DMS153 treated with DMSO at 0.1 percent for 48 hours (cell line): ENCODE measurements at regions not wholly inside any gene's neighbourhood (a gene's known extent, or its start where the extent isn't known, plus 50 kb on each side); places are given as distances from the start of the nearest gene placed in this dataset.
"Not testable (repeated sequence)": the region's sequence is repeated elsewhere in the genome, so short reads cannot be mapped to it uniquely, and the experiment has no call there.

ENCODE experiments used
- DNase-seq: peaks from one replicate; lab custom pipeline; 2025; ENCODE audit not compliant: unreplicated experiment; lab: John Stamatoyannopoulos, UW

GRCh38 chr2:122528061-122528460, 772.6 kb downstream of the TSN start:
- no peak for DNase-seq

DNA sequence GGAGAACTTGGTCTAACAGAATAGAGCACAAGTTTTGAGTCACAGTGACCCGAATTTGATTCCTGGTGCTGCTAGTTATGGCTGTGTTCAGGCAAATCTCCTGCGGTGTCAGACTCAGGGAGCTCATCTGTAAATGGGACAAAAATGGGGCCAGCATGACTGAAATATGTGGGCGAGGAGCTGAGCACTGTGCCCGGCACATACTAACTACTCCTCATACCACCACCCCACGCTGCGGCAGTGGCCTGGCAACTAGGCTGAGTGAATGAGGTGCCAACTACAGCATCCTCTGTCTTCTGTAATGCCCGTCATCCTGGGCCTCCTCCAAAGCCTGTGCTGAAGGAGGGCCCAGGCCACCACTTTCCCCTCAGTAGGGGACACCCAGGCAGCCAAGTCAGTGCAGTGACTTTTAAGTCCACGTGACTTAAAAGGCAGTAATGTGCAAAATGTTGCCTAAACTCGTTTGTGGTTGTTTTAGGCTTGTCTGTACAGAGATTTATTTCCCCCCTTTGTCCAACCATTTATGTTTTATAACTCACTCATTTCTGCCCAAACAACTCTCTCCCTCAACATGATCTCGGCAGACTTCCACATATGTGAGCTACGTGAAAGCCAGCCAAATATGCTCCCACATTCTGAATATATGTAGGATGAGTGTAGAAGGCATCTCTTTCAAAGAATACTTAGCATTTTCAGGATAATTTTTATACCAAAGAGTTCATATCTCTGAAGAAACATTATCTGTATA, 773.7 kb downstream of the TSN start:
- no peak for DNase-seq

DNA sequence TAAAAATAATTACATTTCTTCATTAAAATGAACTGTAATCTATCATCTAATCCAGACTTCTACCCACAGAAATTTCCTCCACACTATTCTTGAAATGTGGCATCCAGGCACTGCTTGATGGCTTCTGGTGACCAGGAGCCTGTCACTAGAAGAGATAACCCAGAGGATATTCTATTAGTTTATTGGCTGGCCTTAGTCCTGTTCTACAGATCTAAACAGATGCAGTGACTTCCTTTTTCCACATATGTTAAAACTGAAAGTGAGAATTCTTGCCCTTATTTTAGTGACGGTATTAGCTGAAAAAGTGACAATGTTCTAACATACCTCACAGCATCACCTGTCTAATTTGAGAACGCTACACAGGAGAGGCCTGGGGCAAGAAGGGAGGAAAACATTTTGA, 775.4 kb downstream of the TSN start:
- DNase-seq: no peak

DNA sequence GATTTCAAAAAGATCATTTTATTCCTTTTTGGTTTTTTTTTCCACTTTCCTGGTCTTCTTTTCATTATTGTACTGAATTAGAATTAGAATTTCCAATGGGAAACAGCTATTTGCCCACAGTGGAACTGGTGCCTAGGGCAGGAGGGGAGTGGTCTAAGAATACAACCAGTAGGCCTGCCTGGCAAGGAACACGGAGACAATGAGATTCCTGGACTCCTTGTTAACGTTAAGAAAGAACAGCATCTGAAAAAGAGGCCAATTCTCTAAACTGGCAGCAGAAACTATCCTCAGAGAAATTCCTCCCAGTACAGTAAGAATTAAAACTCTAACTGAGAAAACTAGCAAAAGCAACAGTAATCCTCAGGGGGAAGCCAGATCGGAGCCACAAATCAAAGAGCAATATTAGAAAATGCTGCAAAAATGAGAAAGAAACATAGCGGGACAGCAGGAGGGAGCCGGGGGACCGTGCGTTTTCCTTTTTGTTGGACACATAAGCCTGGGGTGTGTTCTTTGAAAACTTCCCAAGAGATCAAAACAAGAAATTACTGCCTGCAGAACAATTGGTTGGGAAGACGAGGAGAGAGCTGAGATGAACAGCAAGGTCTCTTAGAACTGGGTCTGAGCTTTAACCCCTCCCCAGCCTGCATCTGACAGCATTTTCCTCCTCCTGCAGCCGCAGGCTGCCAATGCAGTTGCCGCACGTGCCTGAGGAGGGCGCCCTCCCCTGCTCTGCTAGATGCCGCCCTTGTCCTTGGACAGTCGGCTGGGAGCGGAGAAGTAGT, 776.0 kb downstream of the TSN start:
- no peak for DNase-seq

- DNase-seq: no peak
Observed at GRCh38 chr2:122532072-122532344, 776.6 kb downstream of the TSN start.

DNA sequence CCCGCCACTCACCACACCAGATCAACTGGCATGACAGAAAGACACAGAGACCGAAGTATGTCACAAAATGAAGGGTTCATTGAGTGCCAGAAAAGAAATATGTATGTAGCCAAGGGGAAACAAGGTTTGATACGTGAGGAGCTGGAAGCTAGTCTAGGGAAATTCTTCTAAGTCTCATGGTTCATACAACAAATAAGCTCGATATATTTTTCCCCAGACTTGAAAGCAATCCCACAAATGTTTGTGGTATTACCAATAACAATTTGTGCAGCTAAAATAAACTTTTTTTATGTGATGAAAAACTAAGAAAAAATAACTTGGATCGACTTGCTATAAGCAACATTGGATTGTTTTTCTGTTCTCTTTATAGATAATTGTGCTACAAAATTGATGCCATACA, 777.0 kb downstream of the TSN start:
- no peak for DNase-seq

GRCh38 chr2:122535960-122536505, 780.6 kb downstream of the TSN start:
- no peak for DNase-seq

DNA sequence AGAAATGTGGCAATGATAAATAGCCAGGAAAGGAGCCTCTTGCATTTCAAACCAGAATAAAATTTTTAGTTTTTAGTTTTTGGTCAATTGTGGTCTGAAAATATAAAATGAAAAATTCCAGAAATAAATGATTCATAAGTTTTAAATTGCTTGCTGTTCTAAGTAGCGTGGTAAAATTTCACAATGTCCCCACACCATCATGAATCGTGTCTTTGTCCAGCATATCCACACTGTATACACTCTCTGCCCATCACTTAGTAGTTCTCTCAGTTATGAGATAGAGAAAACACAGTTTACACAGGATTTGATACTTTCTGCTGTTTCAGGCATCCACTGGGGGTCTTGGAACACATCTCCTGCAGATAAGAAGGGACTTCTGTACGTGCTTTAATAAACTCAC, 783.9 kb downstream of the TSN start:
- DNase-seq: no peak

- DNase-seq: no peak
Observed at GRCh38 chr2:122539920-122540319, 784.5 kb downstream of the TSN start.

- no peak for DNase-seq
Observed at GRCh38 chr2:122542236-122542635, 786.8 kb downstream of the TSN start.

DNA sequence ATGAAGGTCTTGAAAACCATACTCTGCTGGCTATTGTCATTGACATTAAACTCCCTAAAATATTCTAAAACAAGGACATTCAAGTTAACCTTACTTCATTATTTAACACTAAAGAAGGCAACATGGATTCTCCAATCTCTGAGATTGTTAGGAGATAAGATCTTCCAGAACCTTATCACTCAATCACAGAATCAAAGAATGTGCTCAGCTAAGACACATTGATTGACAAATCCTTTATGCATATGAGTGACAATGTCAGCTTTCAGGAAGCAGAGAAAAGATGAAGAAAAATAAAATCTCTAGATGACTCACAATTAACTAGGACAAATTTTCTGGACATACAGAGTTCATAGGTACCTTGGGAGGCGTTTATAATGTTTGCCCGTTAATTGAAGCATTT, 787.2 kb downstream of the TSN start:
- no peak for DNase-seq

DNA sequence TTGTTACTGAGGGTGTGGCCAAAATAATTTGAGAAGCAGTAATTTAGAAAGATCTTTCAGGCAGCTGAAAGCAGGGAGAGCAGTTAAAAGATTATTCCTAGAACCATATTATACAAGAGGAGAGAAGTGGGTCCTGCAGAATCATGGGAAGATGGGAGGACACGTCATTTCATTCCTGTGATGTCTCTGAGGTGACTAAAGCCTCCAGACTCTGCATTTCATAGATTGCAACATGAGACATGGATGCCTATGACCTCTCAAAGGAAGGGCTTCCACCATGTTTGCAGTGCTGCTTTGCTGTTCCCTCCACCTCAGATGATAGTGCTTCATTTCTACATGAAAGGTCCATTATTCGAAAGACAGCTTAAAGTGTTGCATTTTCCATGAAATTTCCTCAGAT, 788.4 kb downstream of the TSN start:
- DNase-seq: no peak

- DNase-seq: no peak
Observed at GRCh38 chr2:122545821-122546220, 790.4 kb downstream of the TSN start.

DNA sequence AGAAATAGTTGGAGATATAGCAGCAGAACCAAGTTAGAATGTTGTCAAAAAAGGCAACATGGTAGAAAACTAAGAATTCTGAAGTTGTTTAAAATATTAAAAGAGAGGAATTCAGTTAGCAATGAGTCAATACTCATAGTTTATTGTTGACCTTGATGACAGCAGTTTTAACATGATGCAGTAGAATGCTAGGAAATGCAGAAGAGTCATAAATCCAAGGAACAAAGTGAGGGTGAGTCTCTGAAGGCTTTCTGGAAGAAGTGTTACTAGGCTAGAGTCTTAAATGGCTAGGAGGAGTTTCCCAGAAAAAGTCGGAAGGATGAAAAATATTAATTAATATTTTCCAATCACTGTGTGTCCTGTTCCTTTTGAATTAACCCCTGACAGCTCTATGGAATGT, 807.3 kb downstream of the TSN start:
- DNase-seq: no peak

- no peak for DNase-seq
Observed at GRCh38 chr2:122563781-122564180, 808.3 kb downstream of the TSN start.

DNA sequence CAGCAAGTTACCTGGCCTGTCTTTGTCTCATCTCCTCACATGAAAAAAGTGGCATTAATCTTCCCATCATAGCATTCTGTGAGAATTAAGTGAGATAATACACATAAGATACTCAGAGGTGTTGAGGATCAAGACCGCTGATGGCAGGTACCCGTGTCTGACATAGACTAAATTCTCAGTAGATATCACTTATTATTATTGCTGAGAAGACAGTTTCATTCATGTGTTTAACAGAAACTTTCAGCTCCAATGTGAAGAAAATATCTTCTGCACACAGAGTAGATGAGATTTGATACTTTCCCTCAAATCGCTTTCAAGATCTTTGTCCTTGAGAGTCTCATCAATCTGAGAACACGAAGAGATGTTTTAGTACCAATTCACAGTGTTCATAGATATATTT, 809.4 kb downstream of the TSN start:
- no peak for DNase-seq

- DNase-seq: no peak
Observed at GRCh38 chr2:122565364-122565763, 809.9 kb downstream of the TSN start.

GRCh38 chr2:122570641-122571040, 815.2 kb downstream of the TSN start:
- no peak for DNase-seq

GRCh38 chr2:122571471-122571870, 816.0 kb downstream of the TSN start:
- not testable (repeated sequence) for DNase-seq

- no peak for DNase-seq
Observed at GRCh38 chr2:122575076-122575475, 819.6 kb downstream of the TSN start.

GRCh38 chr2:122583159-122583917, 827.9 kb downstream of the TSN start:
- no peak for DNase-seq

GRCh38 chr2:122590524-122590923, 835.1 kb downstream of the TSN start:
- no peak for DNase-seq
